ENCODE measurements at regions not wholly inside any gene's neighbourhood (a gene's known extent, or its start where the extent isn't known, plus 50 kb on each side); places are given as distances from the start of the nearest gene placed in this dataset.
A peak's percentile ranks its signal among the peaks of the same experiment; 100 is the strongest.

- no peak for DNase-seq (ENCODE audit: low spot score in 2 of 2)
- ATAC-seq: no peak
- H3K9me3 Mint-ChIP-seq: peaks cover 10 to 13% of the 10 kb centered on the region in 2 donors
- no peak overlapping the region for H3K27ac Mint-ChIP-seq
- no peaks in the 10 kb centered on the region for H3K36me3 Mint-ChIP-seq
Measured at GRCh38 chr4:115871596-115871995, 758.2 kb upstream of the NDST4 start.

DNA sequence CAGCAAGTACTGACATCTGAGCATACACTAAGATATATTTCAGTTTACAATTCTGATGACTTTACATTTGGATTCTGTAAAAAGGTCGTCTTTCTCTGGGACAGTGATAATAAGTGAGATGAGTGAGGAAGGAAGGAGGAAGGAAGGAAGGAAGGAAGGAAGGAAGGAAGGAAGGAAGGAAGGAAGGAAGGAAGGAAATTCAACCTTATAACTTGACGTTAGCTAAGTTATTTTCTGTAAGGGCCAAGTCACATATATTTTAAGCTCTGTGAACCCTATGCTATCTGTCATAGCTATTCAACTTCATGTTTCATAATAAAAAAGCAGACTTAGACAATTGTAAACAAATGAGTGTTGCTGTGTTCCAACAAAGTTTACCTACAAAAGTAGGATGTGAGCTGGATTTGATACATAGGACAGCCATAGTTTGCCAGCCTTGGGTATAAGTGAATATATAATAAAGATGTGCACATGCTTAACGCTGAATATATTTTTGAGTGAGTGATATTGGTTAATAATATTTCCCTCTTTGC, 753.0 kb upstream of the NDST4 start:
- DNase-seq (ENCODE audit: low spot score in 2 of 2) (no peak), ATAC-seq (no peak)
- no peaks in the 10 kb centered on the region for H3K36me3 Mint-ChIP-seq
- no peak overlapping the region for H3K27ac Mint-ChIP-seq
- H3K9me3 Mint-ChIP-seq: peaks cover 6 to 18% of the 10 kb centered on the region in 2 donors

GRCh38 chr4:115865736-115866135, 752.3 kb upstream of the NDST4 start:
- Mint-ChIP-seq H3K36me3 (no peaks in the 10 kb centered on the region), H3K27ac (no peak overlapping the region), H3K9me3 (peaks cover 6 to 18% of the 10 kb centered on the region in 2 donors)
- no peak for DNase-seq (ENCODE audit: low spot score in 2 of 2)
- no peak for ATAC-seq

DNA sequence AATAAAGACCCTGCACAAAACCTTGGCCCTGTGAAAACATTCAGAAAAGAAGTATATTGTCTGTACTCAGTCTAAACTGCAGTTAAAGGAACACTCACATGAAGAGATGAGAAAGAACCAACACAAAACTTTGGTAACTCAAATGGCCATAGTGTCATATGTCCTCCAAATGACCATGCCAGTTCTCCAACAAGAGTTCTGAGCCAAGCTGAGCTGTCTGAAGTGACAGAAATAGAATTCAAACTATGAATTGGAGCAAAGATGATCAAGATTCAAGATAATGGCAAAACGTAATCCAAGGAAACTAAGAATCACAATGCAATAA, 739.3 kb upstream of the NDST4 start:
- ATAC-seq (no peak), DNase-seq (ENCODE audit: low spot score in 2 of 2) (no peak)
- H3K27ac Mint-ChIP-seq: no peak overlapping the region
- peaks cover 15 to 19% of the 10 kb centered on the region in 2 donors for H3K9me3 Mint-ChIP-seq
- no peaks in the 10 kb centered on the region for H3K36me3 Mint-ChIP-seq

- peak in 1 of 2 donors; percentile 4 for DNase-seq (ENCODE audit: low spot score in 2 of 2)
- ATAC-seq: no peak
- Mint-ChIP-seq H3K27ac (no peak overlapping the region), H3K36me3 (no peaks in the 10 kb centered on the region), H3K9me3 (peaks cover 14 to 19% of the 10 kb centered on the region in 2 donors)
Measured at GRCh38 chr4:115851918-115852766, 738.7 kb upstream of the NDST4 start.

DNA sequence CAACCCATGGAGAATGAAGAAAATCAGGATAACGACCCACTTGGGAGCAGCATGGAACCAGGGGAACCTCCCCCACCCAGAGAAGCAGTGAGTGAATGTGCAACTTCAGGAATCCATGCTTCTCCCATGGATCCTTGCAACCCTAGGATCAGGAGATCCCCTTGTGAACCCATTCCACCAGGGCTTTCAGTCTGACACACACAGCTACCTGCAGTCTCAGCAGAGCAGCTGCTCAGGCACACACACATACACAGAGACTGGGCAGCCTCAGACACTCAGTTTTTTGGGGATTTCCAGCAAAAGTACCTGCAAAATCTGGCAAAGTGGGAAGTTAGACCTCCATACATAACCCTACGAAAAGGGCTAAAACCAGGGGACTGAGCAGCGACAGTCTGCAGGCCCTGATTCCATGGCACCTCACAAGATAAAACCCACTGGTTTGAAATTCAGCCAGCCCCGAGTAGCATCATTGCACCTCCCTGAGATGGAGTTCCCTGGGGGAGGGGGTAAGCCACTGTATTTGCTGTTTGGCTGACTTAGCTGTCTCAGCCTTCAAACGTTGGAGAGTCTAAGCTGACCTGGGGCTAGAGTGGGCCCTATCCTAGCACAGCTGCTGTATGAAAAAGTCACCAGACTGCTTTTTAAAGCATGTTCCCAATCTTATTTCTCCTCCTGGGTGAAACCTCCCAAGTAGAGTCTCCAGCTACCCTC, 737.5 kb upstream of the NDST4 start:
- DNase-seq (ENCODE audit: low spot score in 2 of 2) (no peak), ATAC-seq (no peak)
- H3K9me3 Mint-ChIP-seq: peaks cover 14% of the 10 kb centered on the region in 2 donors
- no peaks in the 10 kb centered on the region for H3K36me3 Mint-ChIP-seq
- H3K27ac Mint-ChIP-seq: no peak overlapping the region

- no peak for ATAC-seq
- H3K9me3 Mint-ChIP-seq: peaks cover 4 to 12% of the 10 kb centered on the region in 2 donors
- H3K27ac Mint-ChIP-seq: no peak overlapping the region
- H3K36me3 Mint-ChIP-seq: no peaks in the 10 kb centered on the region
- DNase-seq (ENCODE audit: low spot score in 2 of 2): no peak
Measured at GRCh38 chr4:115844180-115844579, 730.8 kb upstream of the NDST4 start.

GRCh38 chr4:115841871-115842270, 728.5 kb upstream of the NDST4 start:
- ATAC-seq: no peak
- no peak for DNase-seq (ENCODE audit: low spot score in 2 of 2)
- Mint-ChIP-seq H3K36me3 (peaks cover 0 to 9% of the 10 kb centered on the region in 2 donors), H3K27ac (no peak overlapping the region), H3K9me3 (peaks cover 17 to 28% of the 10 kb centered on the region in 2 donors)

GRCh38 chr4:115834441-115834840, 721.0 kb upstream of the NDST4 start:
- Mint-ChIP-seq H3K27ac (no peak overlapping the region), H3K36me3 (peaks cover 0 to 16% of the 10 kb centered on the region in 2 donors), H3K9me3 (peaks cover 30 to 35% of the 10 kb centered on the region in 2 donors)
- no peak for ATAC-seq
- DNase-seq (ENCODE audit: low spot score in 2 of 2): no peak

DNA sequence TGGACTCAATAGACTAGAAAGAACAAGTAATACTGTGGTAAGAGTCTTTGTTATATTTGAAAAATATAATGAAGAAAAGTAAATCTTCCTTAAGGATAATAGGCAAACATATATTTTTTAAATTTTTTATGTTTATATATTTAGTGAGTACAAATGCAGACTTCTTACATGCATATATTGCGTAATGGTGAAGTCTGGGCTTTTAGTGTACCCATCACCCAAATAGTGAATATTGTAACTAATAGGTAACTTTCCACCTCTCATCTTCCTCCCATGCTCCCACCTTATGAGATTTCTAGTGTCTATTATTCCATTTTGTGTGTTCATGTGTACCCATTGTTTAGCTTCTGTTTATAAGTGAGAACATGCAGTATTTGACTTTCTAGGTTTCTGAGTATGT, 711.2 kb upstream of the NDST4 start:
- ATAC-seq (no peak), DNase-seq (ENCODE audit: low spot score in 2 of 2) (no peak)
- no peak overlapping the region for H3K27ac Mint-ChIP-seq
- no peaks in the 10 kb centered on the region for H3K36me3 Mint-ChIP-seq
- peaks cover 6 to 11% of the 10 kb centered on the region in 2 donors for H3K9me3 Mint-ChIP-seq

GRCh38 chr4:115803825-115804224, 690.4 kb upstream of the NDST4 start:
- peaks cover 19 to 22% of the 10 kb centered on the region in 2 donors for H3K9me3 Mint-ChIP-seq
- no peak for ATAC-seq
- no peak overlapping the region for H3K27ac Mint-ChIP-seq
- DNase-seq (ENCODE audit: low spot score in 2 of 2): no peak
- no peaks in the 10 kb centered on the region for H3K36me3 Mint-ChIP-seq

DNA sequence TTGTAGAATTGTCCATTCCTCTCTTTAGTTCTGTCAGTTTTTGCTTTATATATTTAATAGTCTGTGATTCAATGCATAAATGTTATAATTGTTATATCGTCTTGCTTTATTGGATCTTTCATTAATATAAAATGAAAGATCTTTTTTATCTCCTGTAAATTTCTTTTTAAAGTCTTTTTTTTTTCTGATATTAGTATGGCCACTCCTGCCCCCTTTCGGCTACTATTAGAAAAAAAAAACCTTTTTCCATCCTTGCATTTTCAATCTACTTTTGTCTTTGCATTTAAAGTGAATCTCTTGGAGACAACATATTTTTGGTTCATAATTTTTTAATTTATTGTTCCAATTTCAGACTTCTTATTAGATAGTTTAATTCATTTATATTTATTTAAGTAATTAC, 677.4 kb upstream of the NDST4 start:
- H3K9me3 Mint-ChIP-seq: peaks cover 6% of the 10 kb centered on the region in 2 donors
- no peaks in the 10 kb centered on the region for H3K36me3 Mint-ChIP-seq
- no peak for DNase-seq (ENCODE audit: low spot score in 2 of 2)
- H3K27ac Mint-ChIP-seq: no peak overlapping the region
- no peak for ATAC-seq

DNA sequence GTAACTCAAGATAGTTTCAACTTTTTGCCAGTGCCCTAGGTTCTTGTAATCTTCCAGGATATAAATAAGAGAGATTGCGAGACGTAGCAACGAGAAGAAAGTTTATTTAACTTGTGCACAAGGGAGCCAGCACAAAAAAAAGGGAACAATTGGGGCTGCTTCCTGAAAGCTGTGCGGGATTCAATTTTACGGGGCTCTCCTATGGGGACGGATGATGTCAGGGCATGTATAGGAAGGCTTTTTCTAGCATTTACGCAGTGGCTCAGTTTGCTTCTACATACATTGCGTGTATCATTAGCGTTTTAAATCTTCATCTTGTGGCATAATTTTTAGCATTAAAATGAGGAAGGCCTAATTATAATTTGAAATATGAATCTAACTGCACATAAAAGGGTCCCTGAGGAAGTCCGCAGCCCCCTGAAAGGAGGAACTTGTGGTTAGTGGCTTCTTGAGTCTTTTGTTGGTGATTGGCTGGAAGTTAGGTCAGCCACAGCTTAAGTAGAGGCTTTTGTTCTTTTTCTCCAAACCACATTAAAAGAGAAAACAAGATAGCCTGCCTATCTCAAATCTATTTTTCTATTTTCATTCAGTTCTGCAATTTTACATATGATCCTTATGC, 668.2 kb upstream of the NDST4 start:
- no peak for DNase-seq (ENCODE audit: low spot score in 2 of 2)
- Mint-ChIP-seq H3K36me3 (no peaks in the 10 kb centered on the region), H3K27ac (no peak overlapping the region), H3K9me3 (peaks cover 10 to 16% of the 10 kb centered on the region in 2 donors)
- ATAC-seq: no peak

DNA sequence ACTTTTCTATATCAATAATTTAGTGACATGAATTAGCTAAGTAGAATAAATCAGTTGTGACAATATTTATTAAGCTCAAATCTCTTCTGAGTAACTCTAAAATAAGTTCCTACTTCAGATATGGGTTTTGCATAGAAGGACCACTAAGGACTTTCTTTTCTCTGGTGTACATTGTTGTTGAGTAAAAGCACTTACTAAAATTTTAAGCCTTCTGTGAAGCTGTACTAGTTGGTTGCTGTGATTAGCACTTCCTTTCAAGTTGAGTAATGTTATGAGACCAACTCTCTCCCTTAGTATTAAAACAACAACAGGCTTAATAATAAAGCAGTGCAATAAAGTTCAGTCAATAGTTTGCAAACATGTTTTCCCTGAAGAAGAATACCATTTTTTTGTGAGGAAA, 667.4 kb upstream of the NDST4 start:
- DNase-seq (ENCODE audit: low spot score in 2 of 2) (no peak), ATAC-seq (no peak)
- no peak overlapping the region for H3K27ac Mint-ChIP-seq
- no peaks in the 10 kb centered on the region for H3K36me3 Mint-ChIP-seq
- peaks cover 10 to 16% of the 10 kb centered on the region in 2 donors for H3K9me3 Mint-ChIP-seq

DNA sequence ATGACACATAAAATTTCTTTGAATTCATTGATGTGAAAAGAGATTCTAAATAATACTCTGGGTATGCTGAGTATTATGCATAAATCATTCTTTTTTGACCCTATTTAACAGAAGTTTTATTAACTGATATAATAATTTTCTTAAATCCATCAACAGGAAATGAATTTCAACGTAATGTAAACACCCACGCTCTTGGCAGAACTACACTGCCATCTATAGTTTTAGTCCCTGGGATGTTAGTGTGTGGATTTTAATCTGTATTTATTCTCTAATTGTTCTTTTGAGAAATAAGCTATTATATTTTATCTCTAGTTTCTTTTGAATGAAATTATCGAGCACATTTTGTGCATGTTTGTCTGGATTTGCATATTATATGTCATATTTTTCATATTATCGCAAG, 666.8 kb upstream of the NDST4 start:
- Mint-ChIP-seq H3K9me3 (peaks cover 10 to 16% of the 10 kb centered on the region in 2 donors), H3K36me3 (no peaks in the 10 kb centered on the region), H3K27ac (no peak overlapping the region)
- DNase-seq (ENCODE audit: low spot score in 2 of 2) (no peak), ATAC-seq (no peak)

DNA sequence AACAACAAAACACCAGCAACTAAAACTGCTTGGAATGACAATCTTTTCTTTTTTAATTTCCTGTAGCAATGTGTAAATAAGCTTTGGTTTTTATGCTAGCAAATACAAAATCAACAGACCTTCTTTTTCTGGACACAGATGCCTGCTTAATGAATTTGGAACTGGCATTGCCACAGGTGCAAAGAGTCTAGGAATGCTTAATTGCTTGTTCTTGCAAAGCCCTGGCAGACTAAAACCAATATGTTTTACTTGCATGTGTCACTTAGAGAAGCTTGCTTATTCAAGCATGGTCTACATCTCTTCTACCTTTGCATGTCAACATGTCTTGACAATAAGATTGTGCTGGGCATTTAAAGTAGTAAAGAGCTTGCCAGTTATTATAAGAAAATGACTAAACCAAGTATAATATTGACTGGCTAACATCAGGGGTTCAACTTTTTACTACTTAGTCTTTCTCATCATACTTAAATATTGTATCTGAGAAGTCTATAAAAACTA, 656.7 kb upstream of the NDST4 start:
- no peak for ATAC-seq
- Mint-ChIP-seq H3K36me3 (no peaks in the 10 kb centered on the region), H3K9me3 (peaks cover 0 to 6% of the 10 kb centered on the region in 2 donors), H3K27ac (no peak overlapping the region)
- no peak for DNase-seq (ENCODE audit: low spot score in 2 of 2)

DNA sequence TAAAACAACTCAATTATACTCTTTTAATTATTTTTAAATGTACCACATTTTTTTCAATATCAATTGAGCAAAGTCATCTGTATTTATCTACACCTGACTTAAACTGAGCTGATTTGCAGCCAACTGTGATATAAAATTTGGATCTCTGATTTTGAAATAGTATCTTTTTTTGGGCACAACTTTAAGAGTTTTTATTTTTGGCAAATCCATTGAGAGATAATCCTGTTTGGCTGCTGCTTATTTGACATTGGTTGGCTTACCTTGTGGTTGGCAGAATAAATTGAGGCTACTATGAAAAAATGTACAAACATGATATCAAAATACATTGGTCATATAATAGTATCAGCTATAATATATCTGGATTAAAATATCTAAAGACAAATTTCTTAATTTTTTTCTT, 656.0 kb upstream of the NDST4 start:
- Mint-ChIP-seq H3K27ac (no peak overlapping the region), H3K36me3 (no peaks in the 10 kb centered on the region), H3K9me3 (peaks cover 4 to 6% of the 10 kb centered on the region in 2 donors)
- DNase-seq (ENCODE audit: low spot score in 2 of 2) (no peak), ATAC-seq (no peak)

Data from activated naive CD4-positive, alpha-beta T cell treated with anti-CD3 and anti-CD28 coated beads, Interleukin-2, amount 50 U/mL, for 72 hours (primary cell).